Inflammatory macrophage treated with lipopolysaccharide for 4 hours (primary cell): ENCODE measurements at regions not wholly inside any gene's neighbourhood (a gene's known extent, or its start where the extent isn't known, plus 50 kb on each side); places are given as distances from the start of the nearest gene placed in this dataset.
"Not testable (repeated sequence)": the region's sequence is repeated elsewhere in the genome, so short reads cannot be mapped to it uniquely, and the experiment has no call there.

Experiments used
- DNase-seq: peaks from one replicate; pipeline ENCODE4 v3.0.0-alpha.2; 2020

GRCh38 chr1:166703141-166703540, 136.1 kb upstream of the POGK start:
- DNase-seq: no peak

GRCh38 chr1:166703726-166704462, 135.4 kb upstream of the POGK start:
- DNase-seq: no peak

- no peak for DNase-seq
Measured at GRCh38 chr1:166705376-166706289, 133.6 kb upstream of the POGK start.

DNA sequence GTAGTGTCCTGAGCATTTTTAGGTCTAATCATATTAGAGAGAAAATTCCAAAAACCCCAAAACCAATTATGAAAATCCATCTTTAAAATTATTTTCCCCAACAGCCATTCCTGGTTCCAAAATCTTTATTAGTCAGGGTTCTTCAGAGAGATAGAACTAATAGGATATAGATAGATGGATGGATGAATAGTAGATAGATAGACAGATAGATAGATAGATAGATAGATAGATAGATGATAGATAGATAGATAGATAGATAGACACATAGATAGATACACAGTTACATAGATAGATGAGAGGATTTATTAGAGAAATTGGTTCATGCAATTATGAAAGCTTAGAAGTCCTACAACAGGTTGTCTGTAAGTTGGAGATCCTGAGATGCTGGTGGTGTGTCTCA, 122.7 kb upstream of the POGK start:
- no peak for DNase-seq

DNA sequence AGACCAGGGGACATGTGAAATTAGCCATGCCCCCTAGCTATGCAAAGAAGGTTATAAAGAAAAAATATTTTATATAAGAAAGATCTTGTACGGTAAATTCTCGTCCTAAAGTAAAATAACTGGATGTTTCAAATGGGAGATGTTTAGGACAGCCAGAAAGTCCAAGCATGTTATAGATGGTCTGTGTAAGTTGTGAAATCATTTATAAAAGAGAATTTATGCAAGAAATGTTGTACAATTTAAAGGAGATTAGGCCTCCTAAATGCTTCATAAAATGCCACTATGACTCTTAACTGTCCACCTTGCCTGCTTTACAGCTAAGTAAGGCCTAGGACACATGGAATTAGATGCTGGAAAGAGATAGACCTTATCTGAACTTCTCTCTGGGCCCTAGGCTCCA, 118.1 kb upstream of the POGK start:
- DNase-seq: no peak

- no peak for DNase-seq
Measured at GRCh38 chr1:166730299-166730888, 108.9 kb upstream of the POGK start.

DNA sequence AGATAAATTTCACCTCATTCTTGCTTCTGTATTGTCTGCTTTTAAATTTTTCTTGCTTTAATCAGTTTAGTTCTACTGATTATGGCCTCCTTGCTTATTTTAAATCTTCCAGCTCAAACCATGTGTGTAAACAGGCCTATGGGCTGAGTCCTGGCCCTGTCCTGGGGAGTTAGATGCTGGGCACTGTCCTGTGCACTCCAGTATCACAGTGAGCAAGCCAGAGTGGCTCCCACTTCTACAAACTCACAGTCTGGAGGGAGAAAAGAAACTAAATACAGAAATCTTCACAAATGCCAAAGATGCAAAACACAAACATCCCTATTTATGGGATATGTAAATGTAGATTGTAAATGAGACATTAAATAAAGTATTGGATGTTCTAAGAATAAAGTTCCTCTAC, 101.1 kb upstream of the POGK start:
- DNase-seq: no peak

- no peak for DNase-seq
Measured at GRCh38 chr1:166738873-166739272, 100.4 kb upstream of the POGK start.

- no peak for DNase-seq
Measured at GRCh38 chr1:166740668-166741276, 98.5 kb upstream of the POGK start.

DNA sequence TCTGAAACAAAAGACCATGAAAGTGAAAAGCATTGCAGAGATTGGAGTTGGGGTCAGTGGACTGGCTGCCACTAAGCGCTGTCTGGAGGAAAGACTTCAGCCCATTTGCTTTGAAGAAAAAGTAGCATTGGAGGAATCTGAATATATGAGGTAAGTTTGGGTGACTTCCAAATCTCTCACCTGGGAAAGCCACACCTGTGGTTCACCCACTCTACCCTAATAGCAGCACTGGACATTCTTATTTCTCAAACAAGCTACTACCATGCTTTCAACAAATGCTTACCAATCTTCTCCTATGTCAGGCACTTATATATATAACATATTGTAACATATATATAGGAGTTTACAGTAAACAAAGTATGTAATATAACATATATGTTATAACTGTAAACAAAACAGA, 76.0 kb upstream of the POGK start:
- no peak for DNase-seq

GRCh38 chr1:166766942-166767341, 72.3 kb upstream of the POGK start:
- DNase-seq: no peak

GRCh38 chr1:166784646-166785045, 54.6 kb upstream of the POGK start:
- not testable (repeated sequence) for DNase-seq

- no peak for DNase-seq
Measured at GRCh38 chr1:166785987-166786386, 53.3 kb upstream of the POGK start.

DNA sequence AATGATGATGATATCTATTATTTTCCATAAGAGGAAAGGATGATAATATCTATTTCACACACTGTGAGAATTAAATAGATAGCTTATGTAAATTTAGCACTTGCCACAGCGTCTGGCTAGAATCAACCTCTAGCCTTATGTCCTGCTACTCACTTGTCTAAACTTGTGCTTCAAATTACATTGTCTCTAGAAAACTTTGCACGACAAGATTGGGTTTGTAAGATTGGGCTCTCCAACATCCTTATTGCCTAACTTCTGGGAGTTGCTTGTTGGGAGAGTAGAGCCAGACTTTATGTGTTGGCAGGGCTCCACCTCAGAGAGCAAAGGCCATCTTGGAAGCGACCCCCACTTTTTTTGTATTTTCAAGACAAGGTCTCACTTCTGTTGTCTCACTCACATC, 50.0 kb upstream of the POGK start:
- no peak for DNase-seq
